AG04450 (cell line): ENCODE measurements at regions not wholly inside any gene's neighbourhood (a gene's known extent, or its start where the extent isn't known, plus 50 kb on each side); places are given as distances from the start of the nearest gene placed in this dataset.
A peak's percentile ranks its signal among the peaks of the same experiment; 100 is the strongest.

Source experiments
- CTCF ChIA-PET: fragments of 300-600, 350-600 bp; formaldehyde crosslinking; extraction: SDS; loops from one replicate; lab custom pipeline; 2022; ENCODE audit warnings: antibody characterized with exemption, inconsistent platforms; lab: Charles Lee
- POLR2A ChIA-PET: fragments of 350-600 bp; formaldehyde crosslinking; extraction: SDS; loops from one replicate; lab custom pipeline; 2021; ENCODE audit warnings: antibody characterized with exemption, inconsistent platforms; lab: Yijun Ruan, JAX
- DNase-seq: peaks from one replicate; pipeline ENCODE4 v3.0.0-alpha.2; 2011; ENCODE audit warnings: low read depth, low spot score
- H3K27ac ChIP-seq: one replicate; pipeline ENCODE4 v1.5.1; 2012; ENCODE audit warnings: low read depth, low read length, control low read depth
- H3K27me3 ChIP-seq: one replicate; pipeline ENCODE4 v1.6.0; 2012; ENCODE audit warnings: low read length; ENCODE audit not compliant: control insufficient read depth, insufficient read depth
- H3K4me3 ChIP-seq: 2 replicates; pipeline ENCODE4 v1.5.1; 2011; ENCODE audit warnings: mild to moderate bottlenecking, low read depth, low read length, control low read depth
- H3K9me3 ChIP-seq: 2 replicates; pipeline ENCODE4 v1.5.1; 2012; ENCODE audit warnings: low read length; ENCODE audit not compliant: control insufficient read depth, insufficient read depth
- TF ChIP-seq, protein P1 (sequence below): IDR thresholded peaks from 2 replicates; pipeline ENCODE4 v1.5.1; 2011; ENCODE audit warnings: low read depth, low read length, control low read depth, inconsistent platforms

DNA sequence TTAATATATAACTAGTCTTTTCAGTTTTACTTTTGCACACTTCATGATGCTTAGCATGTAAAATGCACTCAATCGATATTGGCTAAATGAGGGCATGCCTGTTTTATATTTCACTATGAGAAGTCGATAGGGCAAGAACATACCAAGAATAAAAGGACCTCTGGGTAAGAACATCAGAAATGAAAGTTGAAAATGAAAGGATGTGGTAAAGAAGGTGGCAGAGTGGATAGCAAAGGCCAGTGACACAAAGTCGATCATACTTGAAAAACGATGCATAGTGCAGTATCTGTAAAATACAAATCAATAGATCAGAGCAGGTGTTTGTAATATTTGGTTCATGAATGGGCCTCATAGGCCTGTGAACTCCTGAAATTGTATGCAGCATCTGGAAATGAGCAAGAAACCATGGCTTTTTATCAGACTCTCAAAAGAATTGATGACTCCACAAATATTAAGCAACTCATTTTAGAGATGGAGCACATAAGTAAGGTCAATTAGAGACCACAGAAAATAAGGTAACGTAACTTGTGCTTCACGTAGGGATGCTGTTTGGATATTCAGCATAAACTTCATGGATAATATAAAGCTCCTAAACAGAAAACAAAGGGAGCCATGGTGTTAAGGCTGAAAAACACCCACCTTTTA is 653.4 kb downstream of the NYAP2 start:
- ChIA-PET POLR2A (no interaction called here), CTCF (no interaction called here)
- H3K27ac ChIP-seq = no peak overlapping the region
- no peak for DNase-seq
- H3K27me3 ChIP-seq = no peaks in the 10 kb centered on the region
- TF ChIP-seq, protein P1, sequence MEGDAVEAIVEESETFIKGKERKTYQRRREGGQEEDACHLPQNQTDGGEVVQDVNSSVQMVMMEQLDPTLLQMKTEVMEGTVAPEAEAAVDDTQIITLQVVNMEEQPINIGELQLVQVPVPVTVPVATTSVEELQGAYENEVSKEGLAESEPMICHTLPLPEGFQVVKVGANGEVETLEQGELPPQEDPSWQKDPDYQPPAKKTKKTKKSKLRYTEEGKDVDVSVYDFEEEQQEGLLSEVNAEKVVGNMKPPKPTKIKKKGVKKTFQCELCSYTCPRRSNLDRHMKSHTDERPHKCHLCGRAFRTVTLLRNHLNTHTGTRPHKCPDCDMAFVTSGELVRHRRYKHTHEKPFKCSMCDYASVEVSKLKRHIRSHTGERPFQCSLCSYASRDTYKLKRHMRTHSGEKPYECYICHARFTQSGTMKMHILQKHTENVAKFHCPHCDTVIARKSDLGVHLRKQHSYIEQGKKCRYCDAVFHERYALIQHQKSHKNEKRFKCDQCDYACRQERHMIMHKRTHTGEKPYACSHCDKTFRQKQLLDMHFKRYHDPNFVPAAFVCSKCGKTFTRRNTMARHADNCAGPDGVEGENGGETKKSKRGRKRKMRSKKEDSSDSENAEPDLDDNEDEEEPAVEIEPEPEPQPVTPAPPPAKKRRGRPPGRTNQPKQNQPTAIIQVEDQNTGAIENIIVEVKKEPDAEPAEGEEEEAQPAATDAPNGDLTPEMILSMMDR = no peak
- H3K4me3 ChIP-seq = no peak overlapping the region
- no peaks in the 10 kb centered on the region for H3K9me3 ChIP-seq

DNA sequence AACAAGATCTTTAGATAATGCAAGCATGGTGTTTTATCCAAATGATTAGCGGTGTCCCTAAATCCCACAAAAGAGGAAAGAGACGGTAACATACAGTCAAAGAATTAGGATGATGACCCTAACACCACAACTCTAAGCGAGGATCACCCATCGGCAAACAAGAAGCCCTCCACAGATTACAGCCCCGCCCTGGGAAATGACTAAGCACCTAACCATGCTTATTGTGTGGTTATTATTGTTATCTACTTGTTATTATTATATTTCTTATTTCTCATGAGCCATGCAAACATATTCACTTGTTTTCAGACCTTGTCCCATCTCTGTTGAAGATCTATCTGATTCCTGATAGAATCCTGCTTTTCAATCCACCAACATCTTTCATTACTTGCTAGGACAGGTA is 651.3 kb downstream of the NYAP2 start:
- H3K4me3 ChIP-seq = no peak overlapping the region
- DNase-seq = no peak
- no peaks in the 10 kb centered on the region for H3K9me3 ChIP-seq
- no peak overlapping the region for H3K27ac ChIP-seq
- H3K27me3 ChIP-seq = no peaks in the 10 kb centered on the region
- ChIA-PET POLR2A (no interaction called here), CTCF (no interaction called here)
- TF ChIP-seq, protein P1 = no peak

DNA sequence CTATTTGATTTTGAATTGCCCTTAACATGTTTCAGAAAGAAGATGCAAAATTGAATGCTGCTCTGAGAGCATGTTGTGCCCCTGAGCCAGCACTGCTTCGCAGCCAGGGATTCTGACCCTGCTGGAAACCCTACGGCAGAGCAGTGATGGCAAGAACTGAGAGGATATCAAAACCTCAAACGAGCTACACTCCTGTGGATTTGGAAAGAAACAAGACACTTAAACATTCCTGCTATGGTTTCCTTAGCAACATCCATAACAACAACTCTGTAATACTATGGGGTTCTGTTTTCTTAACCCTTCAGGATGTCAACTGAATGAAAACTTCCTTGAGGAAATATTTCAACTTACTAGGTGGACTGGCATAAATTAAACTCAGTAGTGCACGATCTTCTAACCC is 649.1 kb downstream of the NYAP2 start:
- ChIA-PET CTCF (interaction anchor here (0.5 to 1.6 kb wide), 3 partner anchors 9 to 936 kb away, joined by 4 to 7 read pairs (median 4); no protein-coding TSS in a partner anchor), POLR2A (interaction anchor here (0.8 kb wide), 1 partner anchor 69 kb away, joined by 3 read pairs; no protein-coding TSS in a partner anchor)
- Histone ChIP-seq H3K4me3 (0 out of 2 replicates have a peak overlapping the region, but pooled peaks have one; percentile 12), H3K9me3 (no peaks in the 10 kb centered on the region), H3K27me3 (no peaks in the 10 kb centered on the region), H3K27ac (no peak overlapping the region)
- TF ChIP-seq, protein P1 = no peak
- peak; percentile 68 for DNase-seq

DNA sequence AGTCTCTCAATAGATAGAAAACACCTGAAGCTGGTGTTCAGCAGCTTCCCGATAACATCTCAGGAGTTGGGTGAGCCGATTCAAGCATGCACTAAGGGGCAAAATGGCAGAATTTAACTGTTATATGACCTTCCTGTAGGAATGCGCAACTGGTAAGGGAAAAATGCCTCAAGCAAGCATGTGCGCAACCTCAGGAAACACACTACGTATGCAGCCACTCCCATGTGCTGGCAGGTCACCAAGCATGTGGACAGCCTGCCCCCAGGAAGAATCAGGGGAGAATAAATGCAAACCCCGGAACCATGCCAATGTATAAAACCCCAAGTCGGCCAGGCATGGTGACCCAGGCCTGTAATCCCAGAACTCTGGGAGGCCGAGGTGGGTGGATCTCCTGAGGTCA is 645.6 kb downstream of the NYAP2 start:
- Histone ChIP-seq H3K9me3 (no peaks in the 10 kb centered on the region), H3K27me3 (no peaks in the 10 kb centered on the region), H3K4me3 (no peak overlapping the region), H3K27ac (no peak overlapping the region)
- CTCF ChIA-PET = no interaction called here
- TF ChIP-seq, protein P1 = no peak
- POLR2A ChIA-PET = no interaction called here
- DNase-seq = no peak

DNA sequence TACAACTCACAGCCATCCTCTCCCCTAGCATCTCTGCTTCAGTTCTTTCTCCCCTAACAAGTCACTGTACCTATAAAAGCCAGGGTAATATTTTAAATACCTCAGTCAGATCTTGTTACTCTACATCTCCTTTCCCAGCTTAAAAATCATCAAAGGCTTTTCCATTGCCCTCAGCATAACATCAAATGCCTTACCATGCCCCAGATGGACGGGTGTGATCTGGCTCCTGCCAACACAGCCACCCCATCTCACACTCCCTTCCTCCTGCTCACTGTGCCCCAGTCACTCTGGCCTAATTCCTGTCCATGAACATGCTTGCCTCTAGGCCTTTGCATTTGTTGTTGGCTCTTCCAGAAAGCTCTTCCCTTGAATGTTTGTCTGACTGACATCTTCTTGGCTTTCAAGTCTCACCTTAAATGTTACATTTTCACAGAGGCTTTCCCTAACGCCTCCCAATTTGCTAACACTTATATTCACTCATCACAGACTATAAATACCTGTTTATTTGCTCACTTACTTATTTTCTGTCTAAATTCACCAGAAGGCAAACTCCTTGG is 640.9 kb downstream of the NYAP2 start:
- TF ChIP-seq, protein P1 = no peak
- H3K4me3 ChIP-seq = no peak overlapping the region
- POLR2A ChIA-PET = no interaction called here
- no peaks in the 10 kb centered on the region for H3K27me3 ChIP-seq
- H3K9me3 ChIP-seq = no peaks in the 10 kb centered on the region; the same call in 1 of the 2 replicates
- H3K27ac ChIP-seq = no peak overlapping the region
- DNase-seq = no peak
- CTCF ChIA-PET = no interaction called here
